OCI-LY3 (cell line): ENCODE measurements at regions not wholly inside any gene's neighbourhood (a gene's known extent, or its start where the extent isn't known, plus 50 kb on each side); places are given as distances from the start of the nearest gene placed in this dataset.

Source experiments
- EZH2phosphoT487 ChIP-seq: fragments of 200-600 bp; shearing (Covaris generic); IDR thresholded peaks from 2 replicates; pipeline ENCODE4 v1.6.1; 2018; ENCODE audit warnings: antibody characterized with exemption, mixed run types, low read depth
- TF ChIP-seq, protein P1 (sequence below): fragments of 200-600, 300-600 bp; sonication (generic); IDR thresholded peaks from 2 replicates; pipeline ENCODE4 v1.5.1; 2014; ENCODE audit warnings: antibody characterized with exemption, low read length, low read depth

DNA sequence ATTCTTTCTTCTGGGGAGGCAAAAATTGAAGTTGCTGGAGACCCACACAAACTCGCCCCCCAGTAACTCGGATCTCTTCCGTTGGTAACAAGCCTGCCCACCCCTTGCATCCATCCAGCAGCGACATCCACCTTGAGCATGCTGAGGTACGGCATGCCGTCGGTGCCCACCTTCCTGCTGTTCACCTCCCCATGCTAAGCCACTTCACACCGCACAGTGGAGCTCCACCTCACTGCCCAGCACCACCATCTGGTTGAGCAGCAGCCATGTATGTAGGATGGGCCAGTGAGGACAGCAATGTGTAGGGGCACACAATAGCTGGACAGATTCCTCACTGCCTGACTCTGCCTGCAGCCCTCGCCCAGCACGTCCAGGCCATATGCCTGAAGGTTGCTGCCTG, 138.1 kb upstream of the ZNF92 start:
- TF ChIP-seq, protein P1, sequence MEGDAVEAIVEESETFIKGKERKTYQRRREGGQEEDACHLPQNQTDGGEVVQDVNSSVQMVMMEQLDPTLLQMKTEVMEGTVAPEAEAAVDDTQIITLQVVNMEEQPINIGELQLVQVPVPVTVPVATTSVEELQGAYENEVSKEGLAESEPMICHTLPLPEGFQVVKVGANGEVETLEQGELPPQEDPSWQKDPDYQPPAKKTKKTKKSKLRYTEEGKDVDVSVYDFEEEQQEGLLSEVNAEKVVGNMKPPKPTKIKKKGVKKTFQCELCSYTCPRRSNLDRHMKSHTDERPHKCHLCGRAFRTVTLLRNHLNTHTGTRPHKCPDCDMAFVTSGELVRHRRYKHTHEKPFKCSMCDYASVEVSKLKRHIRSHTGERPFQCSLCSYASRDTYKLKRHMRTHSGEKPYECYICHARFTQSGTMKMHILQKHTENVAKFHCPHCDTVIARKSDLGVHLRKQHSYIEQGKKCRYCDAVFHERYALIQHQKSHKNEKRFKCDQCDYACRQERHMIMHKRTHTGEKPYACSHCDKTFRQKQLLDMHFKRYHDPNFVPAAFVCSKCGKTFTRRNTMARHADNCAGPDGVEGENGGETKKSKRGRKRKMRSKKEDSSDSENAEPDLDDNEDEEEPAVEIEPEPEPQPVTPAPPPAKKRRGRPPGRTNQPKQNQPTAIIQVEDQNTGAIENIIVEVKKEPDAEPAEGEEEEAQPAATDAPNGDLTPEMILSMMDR, result no peak
- no peak for TF ChIP-seq EZH2phosphoT487
